HG03354 (cell line): ENCODE measurements at regions not wholly inside any gene's neighbourhood (a gene's known extent, or its start where the extent isn't known, plus 50 kb on each side); places are given as distances from the start of the nearest gene placed in this dataset.

ENCODE experiments used
- ATAC-seq: cut with Tn5 transposase; IDR thresholded peaks from one replicate; pipeline ENCODE4 v1.9.1; 2021; ENCODE audit warnings: mild to moderate bottlenecking; ENCODE audit not compliant: unreplicated experiment, poor library complexity, severe bottlenecking

- ATAC-seq: no peak
These were observed 72.1 kb upstream of the LHX8 start for GRCh38 chr1:75062111-75062510.

GRCh38 chr1:75067975-75068374, 66.2 kb upstream of the LHX8 start:
- ATAC-seq: no peak

GRCh38 chr1:75074831-75075395, 59.3 kb upstream of the LHX8 start:
- no peak for ATAC-seq

GRCh38 chr1:75079538-75080290, 54.5 kb upstream of the LHX8 start:
- no peak for ATAC-seq

- no peak for ATAC-seq
These were observed 51.0 kb upstream of the LHX8 start for GRCh38 chr1:75083223-75083622.

- no peak for ATAC-seq
These were observed 50.2 kb upstream of the LHX8 start for GRCh38 chr1:75083848-75084514.
